ENCODE measurements at regions not wholly inside any gene's neighbourhood (a gene's known extent, or its start where the extent isn't known, plus 50 kb on each side); places are given as distances from the start of the nearest gene placed in this dataset.

DNA sequence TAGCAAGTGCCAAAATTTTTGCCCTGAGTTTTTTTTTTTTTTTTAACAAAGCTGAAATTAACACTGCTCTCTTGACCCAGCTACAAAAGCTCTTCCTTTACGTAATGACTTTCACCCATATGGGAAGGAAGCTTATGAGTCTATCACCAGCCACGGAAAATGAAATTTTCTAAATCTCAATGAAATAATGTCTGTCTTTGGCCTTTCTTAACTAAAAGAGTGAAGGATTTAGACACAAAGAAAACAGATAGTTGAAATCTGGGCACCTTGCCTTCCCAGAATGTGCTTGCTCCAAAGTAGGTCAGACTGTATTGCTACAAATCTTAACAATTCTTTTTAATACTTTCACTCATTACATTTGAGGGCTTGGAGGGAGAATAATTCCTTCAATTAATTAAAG lies 180.8 kb upstream of the MGAT5 start:
- TF ChIP-seq POLR2A (IDR thresholded peaks at IDR 0.05), result no peak
- TF ChIP-seq, protein P1, sequence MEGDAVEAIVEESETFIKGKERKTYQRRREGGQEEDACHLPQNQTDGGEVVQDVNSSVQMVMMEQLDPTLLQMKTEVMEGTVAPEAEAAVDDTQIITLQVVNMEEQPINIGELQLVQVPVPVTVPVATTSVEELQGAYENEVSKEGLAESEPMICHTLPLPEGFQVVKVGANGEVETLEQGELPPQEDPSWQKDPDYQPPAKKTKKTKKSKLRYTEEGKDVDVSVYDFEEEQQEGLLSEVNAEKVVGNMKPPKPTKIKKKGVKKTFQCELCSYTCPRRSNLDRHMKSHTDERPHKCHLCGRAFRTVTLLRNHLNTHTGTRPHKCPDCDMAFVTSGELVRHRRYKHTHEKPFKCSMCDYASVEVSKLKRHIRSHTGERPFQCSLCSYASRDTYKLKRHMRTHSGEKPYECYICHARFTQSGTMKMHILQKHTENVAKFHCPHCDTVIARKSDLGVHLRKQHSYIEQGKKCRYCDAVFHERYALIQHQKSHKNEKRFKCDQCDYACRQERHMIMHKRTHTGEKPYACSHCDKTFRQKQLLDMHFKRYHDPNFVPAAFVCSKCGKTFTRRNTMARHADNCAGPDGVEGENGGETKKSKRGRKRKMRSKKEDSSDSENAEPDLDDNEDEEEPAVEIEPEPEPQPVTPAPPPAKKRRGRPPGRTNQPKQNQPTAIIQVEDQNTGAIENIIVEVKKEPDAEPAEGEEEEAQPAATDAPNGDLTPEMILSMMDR (IDR thresholded peaks at IDR 0.05), result no peak
